ENCODE measurements at regions not wholly inside any gene's neighbourhood (a gene's known extent, or its start where the extent isn't known, plus 50 kb on each side); places are given as distances from the start of the nearest gene placed in this dataset.

DNA sequence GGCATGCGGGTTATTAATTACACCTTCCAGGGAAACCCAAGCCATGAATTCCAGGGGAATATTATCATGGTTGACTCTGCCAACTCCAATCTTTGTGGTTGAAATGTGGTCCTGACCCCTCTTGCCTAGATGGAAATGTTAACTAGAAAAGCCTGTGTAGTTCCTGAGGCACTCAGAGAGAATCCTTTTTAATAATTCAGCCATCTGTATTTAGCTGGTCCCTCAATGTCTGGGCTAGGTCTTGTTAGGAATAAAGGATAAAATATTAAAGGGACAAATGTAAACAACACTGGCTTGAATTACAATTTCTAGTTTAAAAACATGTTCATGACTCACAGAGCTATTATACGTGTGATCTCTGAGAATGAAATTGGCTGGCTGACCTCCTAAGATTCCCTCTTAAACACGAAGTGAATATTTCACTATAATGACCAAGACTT lies 435.2 kb upstream of the SUCLG2 start:
- no peak for TF ChIP-seq EP300 (IDR thresholded peaks at IDR 0.05)
- TF ChIP-seq, protein P1, sequence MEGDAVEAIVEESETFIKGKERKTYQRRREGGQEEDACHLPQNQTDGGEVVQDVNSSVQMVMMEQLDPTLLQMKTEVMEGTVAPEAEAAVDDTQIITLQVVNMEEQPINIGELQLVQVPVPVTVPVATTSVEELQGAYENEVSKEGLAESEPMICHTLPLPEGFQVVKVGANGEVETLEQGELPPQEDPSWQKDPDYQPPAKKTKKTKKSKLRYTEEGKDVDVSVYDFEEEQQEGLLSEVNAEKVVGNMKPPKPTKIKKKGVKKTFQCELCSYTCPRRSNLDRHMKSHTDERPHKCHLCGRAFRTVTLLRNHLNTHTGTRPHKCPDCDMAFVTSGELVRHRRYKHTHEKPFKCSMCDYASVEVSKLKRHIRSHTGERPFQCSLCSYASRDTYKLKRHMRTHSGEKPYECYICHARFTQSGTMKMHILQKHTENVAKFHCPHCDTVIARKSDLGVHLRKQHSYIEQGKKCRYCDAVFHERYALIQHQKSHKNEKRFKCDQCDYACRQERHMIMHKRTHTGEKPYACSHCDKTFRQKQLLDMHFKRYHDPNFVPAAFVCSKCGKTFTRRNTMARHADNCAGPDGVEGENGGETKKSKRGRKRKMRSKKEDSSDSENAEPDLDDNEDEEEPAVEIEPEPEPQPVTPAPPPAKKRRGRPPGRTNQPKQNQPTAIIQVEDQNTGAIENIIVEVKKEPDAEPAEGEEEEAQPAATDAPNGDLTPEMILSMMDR (IDR thresholded peaks at IDR 0.05), result no peak

All from ovary (tissue), 3 donors.